GM12878 (cell line): ENCODE measurements at regions not wholly inside any gene's neighbourhood (a gene's known extent, or its start where the extent isn't known, plus 50 kb on each side); places are given as distances from the start of the nearest gene placed in this dataset.

Experiments used
- BCL11A ChIP-seq: IDR thresholded peaks from 2 replicates; pipeline ENCODE4 v1.6.1; 2011; ENCODE audit warnings: low read depth, low read length
- CTCF ChIP-seq, 3 experiments: IDR thresholded peaks in 2 of 3; conservative IDR thresholded peaks in 1 of 3; 2 replicates each; pipeline ENCODE4 v1.5.1; 2011; ENCODE audit warnings: low read depth in 3 of 3, low read length in 3 of 3, mild to moderate bottlenecking in 3 of 3, control low read depth in 2 of 3, moderate library complexity in 2 of 3, inconsistent platforms in 1 of 3, mixed read lengths in 1 of 3; ENCODE audit not compliant: control insufficient read depth in 2 of 3, insufficient read depth in 1 of 3; ENCODE audit errors: extremely low read depth in 1 of 3
- EZH2 ChIP-seq: IDR thresholded peaks from 2 replicates; pipeline ENCODE4 v1.6.1; 2012; ENCODE audit warnings: low read depth, mild to moderate bottlenecking, control low read depth, inconsistent platforms, low read length, borderline replicate concordance; ENCODE audit not compliant: control insufficient read depth
- HDAC2 ChIP-seq: fragments of 200-600 bp; sonication (generic); IDR thresholded peaks from 2 replicates; pipeline ENCODE4 v1.6.1; 2017
- PAX8 ChIP-seq: fragments of 450-650 bp; IDR thresholded peaks from 2 replicates; pipeline ENCODE4 v1.6.1; 2017; ENCODE audit warnings: mild to moderate bottlenecking, moderate library complexity
- REST ChIP-seq: IDR thresholded peaks from 2 replicates; pipeline ENCODE4 v1.6.1; 2012; ENCODE audit warnings: mild to moderate bottlenecking, low read depth, low read length
- SREBF1 ChIP-seq: IDR thresholded peaks from 2 replicates; pipeline ENCODE4 v1.6.1; 2012; ENCODE audit warnings: mild to moderate bottlenecking, low read length
- SRF ChIP-seq, 2 experiments: IDR thresholded peaks; 2 replicates each; pipeline ENCODE4 v1.6.1; 2011; ENCODE audit warnings: low read depth in 2 of 2, low read length in 2 of 2, mild to moderate bottlenecking in 1 of 2, moderate library complexity in 1 of 2
- YY1 ChIP-seq: IDR thresholded peaks from 2 replicates; pipeline ENCODE4 v1.6.1; 2011; ENCODE audit warnings: low read depth, mild to moderate bottlenecking, low read length
- ZNF274 ChIP-seq: IDR thresholded peaks from one replicate; pipeline ENCODE4 v1.8.0; 2011; ENCODE audit not compliant: insufficient read length, insufficient read depth
- TF ChIP-seq, protein P1 (sequence below): IDR thresholded peaks from 2 replicates; pipeline ENCODE4 v1.6.1; 2011; ENCODE audit warnings: borderline replicate concordance, low read depth, mild to moderate bottlenecking, moderate library complexity, mixed read lengths, low read length; ENCODE audit not compliant: insufficient read depth; ENCODE audit errors: extremely low read length

GRCh38 chr1:38743184-38743583, 116.4 kb downstream of the RRAGC start:
- TF ChIP-seq SRF (IDR thresholded peaks at IDR 0.05; ENCODE audit: low read depth in 2 of 2, low read length in 2 of 2) (no peak), PAX8 (no peak), REST (no peak), BCL11A (no peak), CTCF (IDR thresholded peaks at IDR 0.05 in 2 of 3, conservative IDR thresholded peaks at IDR 0.05 in 1 of 3; ENCODE audit: control insufficient read depth in 2 of 3, extremely low read depth in 1 of 3, insufficient read depth in 1 of 3, low read depth in 3 of 3, low read length in 3 of 3) (no peak), SREBF1 (no peak), YY1 (no peak), ZNF274 (no peak), HDAC2 (no peak), EZH2 (no peak)
- TF ChIP-seq, protein P1, sequence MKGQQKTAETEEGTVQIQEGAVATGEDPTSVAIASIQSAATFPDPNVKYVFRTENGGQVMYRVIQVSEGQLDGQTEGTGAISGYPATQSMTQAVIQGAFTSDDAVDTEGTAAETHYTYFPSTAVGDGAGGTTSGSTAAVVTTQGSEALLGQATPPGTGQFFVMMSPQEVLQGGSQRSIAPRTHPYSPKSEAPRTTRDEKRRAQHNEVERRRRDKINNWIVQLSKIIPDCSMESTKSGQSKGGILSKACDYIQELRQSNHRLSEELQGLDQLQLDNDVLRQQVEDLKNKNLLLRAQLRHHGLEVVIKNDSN = no peak
